ENCODE measurements at regions not wholly inside any gene's neighbourhood (a gene's known extent, or its start where the extent isn't known, plus 50 kb on each side); places are given as distances from the start of the nearest gene placed in this dataset.
A peak's percentile ranks its signal among the peaks of the same experiment; 100 is the strongest.

DNA sequence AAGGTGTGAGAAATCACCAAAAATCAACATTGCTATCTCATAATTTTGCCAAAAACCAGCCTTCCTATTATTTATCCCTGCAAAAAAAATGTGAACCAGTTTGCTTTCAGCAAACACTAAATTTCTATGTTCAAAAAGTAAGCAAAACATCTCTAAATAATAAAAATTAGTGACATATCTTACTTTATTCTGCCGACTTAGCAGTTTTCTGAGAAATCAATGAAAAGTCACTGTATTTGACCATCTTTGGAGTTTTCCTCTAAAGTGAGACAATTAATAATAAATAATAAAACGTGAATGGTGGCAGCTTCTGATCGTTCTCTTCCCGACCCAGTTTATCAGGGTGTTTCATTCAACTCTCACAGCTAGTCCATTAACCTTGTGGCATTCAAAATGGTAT, 158.6 kb upstream of the TARS1 start:
- FAIRE-seq (peak; percentile 17), DNase-seq (ENCODE audit: low read depth, low spot score) (no peak)
- H3K4me1 ChIP-seq (ENCODE audit: control insufficient read depth, extremely low read depth, insufficient read depth, low read length), result no peaks in the 10 kb centered on the region
- H3K4me3 ChIP-seq (ENCODE audit: control insufficient read depth in 2 of 3, extremely low read depth in 1 of 3, insufficient read depth in 2 of 3, low read depth in 1 of 3, low read length in 3 of 3), result no peak overlapping the region
- H3K27me3 ChIP-seq (ENCODE audit: control insufficient read depth, extremely low read depth, insufficient read depth, low read length), result no peaks in the 10 kb centered on the region
- no peaks in the 10 kb centered on the region for H3K79me2 ChIP-seq (ENCODE audit: control insufficient read depth, insufficient read depth, low read length)
- H3K36me3 ChIP-seq (ENCODE audit: control insufficient read depth in 2 of 2, extremely low read depth in 1 of 2, insufficient read depth in 2 of 2, low read length in 2 of 2), result no peaks in the 10 kb centered on the region
- H2AFZ ChIP-seq (ENCODE audit: control insufficient read depth, low read length), result peak overlapping the region; percentile 43
- dilution Hi-C loops (cut with MboI; ENCODE audit: extremely low pct_ligation_motif_present, low sequenced_read_pairs), result no loop called here
- H3K27ac ChIP-seq (ENCODE audit: control insufficient read depth, insufficient read depth, low read length), result no peak overlapping the region
- no peak overlapping the region for H3K9ac ChIP-seq (ENCODE audit: control insufficient read depth, extremely low read depth, insufficient read depth, low read length)
- H3K9me3 ChIP-seq (ENCODE audit: control insufficient read depth, low read depth, low read length), result no peaks in the 10 kb centered on the region
- TF ChIP-seq CTCF (optimal IDR thresholded peaks at IDR 0.05 in 1 of 3, IDR thresholded peaks at IDR 0.05 in 1 of 3, conservative IDR thresholded peaks at IDR 0.05 in 1 of 3; ENCODE audit: extremely low read depth in 1 of 3, insufficient read depth in 2 of 3, low read length in 3 of 3), result no peak
- H4K20me1 ChIP-seq (ENCODE audit: control insufficient read depth, extremely low read depth, insufficient read depth, low read length), result no peaks in the 10 kb centered on the region
- H3K4me2 ChIP-seq (ENCODE audit: control insufficient read depth, extremely low read depth, insufficient read depth, low read depth, low read length), result no peak overlapping the region
- no peaks in the 10 kb centered on the region for H3K9me1 ChIP-seq (ENCODE audit: control insufficient read depth, extremely low read depth, insufficient read depth, low read length)

GRCh38 chr5:33282696-33283095, 158.1 kb upstream of the TARS1 start:
- DNase-seq (ENCODE audit: low read depth, low spot score) (no peak), FAIRE-seq (no peak)
- Histone ChIP-seq H3K4me3 (ENCODE audit: control insufficient read depth in 2 of 3, extremely low read depth in 1 of 3, insufficient read depth in 2 of 3, low read depth in 1 of 3, low read length in 3 of 3) (no peak overlapping the region), H3K4me2 (ENCODE audit: control insufficient read depth, extremely low read depth, insufficient read depth, low read depth, low read length) (no peak overlapping the region), H3K9me1 (ENCODE audit: control insufficient read depth, extremely low read depth, insufficient read depth, low read length) (no peaks in the 10 kb centered on the region), H3K4me1 (ENCODE audit: control insufficient read depth, extremely low read depth, insufficient read depth, low read length) (no peaks in the 10 kb centered on the region), H3K36me3 (ENCODE audit: control insufficient read depth in 2 of 2, extremely low read depth in 1 of 2, insufficient read depth in 2 of 2, low read length in 2 of 2) (no peaks in the 10 kb centered on the region), H3K27ac (ENCODE audit: control insufficient read depth, insufficient read depth, low read length) (no peak overlapping the region), H4K20me1 (ENCODE audit: control insufficient read depth, extremely low read depth, insufficient read depth, low read length) (no peaks in the 10 kb centered on the region), H3K27me3 (ENCODE audit: control insufficient read depth, extremely low read depth, insufficient read depth, low read length) (no peaks in the 10 kb centered on the region), H3K79me2 (ENCODE audit: control insufficient read depth, insufficient read depth, low read length) (no peaks in the 10 kb centered on the region), H3K9me3 (ENCODE audit: control insufficient read depth, low read depth, low read length) (no peaks in the 10 kb centered on the region), H3K9ac (ENCODE audit: control insufficient read depth, extremely low read depth, insufficient read depth, low read length) (no peak overlapping the region), H2AFZ (ENCODE audit: control insufficient read depth, low read length) (peak overlapping the region; percentile 43)
- TF ChIP-seq EZH2 (IDR thresholded peaks at IDR 0.05; ENCODE audit: low read length), result no peak
- no peak for TF ChIP-seq CTCF (optimal IDR thresholded peaks at IDR 0.05 in 1 of 3, IDR thresholded peaks at IDR 0.05 in 1 of 3, conservative IDR thresholded peaks at IDR 0.05 in 1 of 3; ENCODE audit: extremely low read depth in 1 of 3, insufficient read depth in 2 of 3, low read length in 3 of 3)
- dilution Hi-C loops (cut with MboI; ENCODE audit: extremely low pct_ligation_motif_present, low sequenced_read_pairs), result no loop called here
